Spleen (tissue), 11 donors: ENCODE measurements at regions not wholly inside any gene's neighbourhood (a gene's known extent, or its start where the extent isn't known, plus 50 kb on each side); places are given as distances from the start of the nearest gene placed in this dataset.

ENCODE experiments used
- DNase-seq: peaks from one replicate; pipeline ENCODE4 v3.0.0-alpha.2; 2020
- H3K27ac ChIP-seq, 8 donors: fragments of 200-600 bp; sonication (generic) in 7 of 8; 1 replicate in 4 of 8; 2 replicates in 4 of 8; pipeline versions ENCODE4 v1.5.0 to v1.8.0; 2016 to 2021; ENCODE audit warnings: inconsistent platforms in 4 of 8, mild to moderate bottlenecking in 4 of 8, moderate library complexity in 1 of 8
- H3K27me3 ChIP-seq, 7 donors: fragments of 200-600 bp; sonication (generic) in 6 of 7; replicated peaks in 1 of 7; 1 replicate in 4 of 7; 2 replicates in 3 of 7; pipeline versions ENCODE4 v1.5.0 to v1.8.0; 2016 to 2021; ENCODE audit warnings: inconsistent platforms in 3 of 7, mild to moderate bottlenecking in 1 of 7
- H3K36me3 ChIP-seq, 6 donors: fragments of 200-600 bp; sonication (generic) in 5 of 6; 1 replicate in 4 of 6; 2 replicates in 2 of 6; pipeline versions ENCODE4 v1.5.0 to v1.8.0; 2016 to 2021; ENCODE audit warnings: inconsistent platforms in 2 of 6
- H3K4me1 ChIP-seq, 6 donors: fragments of 200-600 bp; sonication (generic) in 5 of 6; 1 replicate in 3 of 6; 2 replicates in 3 of 6; pipeline versions ENCODE4 v1.5.0 to v1.8.0; 2016 to 2021; ENCODE audit warnings: inconsistent platforms in 3 of 6
- H3K4me3 ChIP-seq, 8 donors: fragments of 200-600 bp; sonication (generic) in 7 of 8; 1 replicate in 4 of 8; 2 replicates in 4 of 8; pipeline versions ENCODE4 v1.5.0 to v1.8.0; 2016 to 2021; ENCODE audit warnings: inconsistent platforms in 4 of 8, mild to moderate bottlenecking in 4 of 8, moderate library complexity in 2 of 8
- H3K9me3 ChIP-seq, 8 donors: fragments of 200-600 bp; sonication (generic) in 7 of 8; 1 replicate in 4 of 8; 2 replicates in 4 of 8; pipeline versions ENCODE4 v1.5.0 to v1.8.0; 2016 to 2021; ENCODE audit warnings: inconsistent platforms in 4 of 8
- CTCF ChIP-seq, 11 experiments: fragments of 200-600 bp in 7 of 11; fragments of 450-650 bp in 4 of 11; sonication (generic) in 4 of 11; IDR thresholded peaks in 8 of 11; conservative IDR thresholded peaks in 3 of 11; 1 replicate in 7 of 11; 2 replicates in 4 of 11; pipeline versions ENCODE4 v1.4.0 to v1.8.0; 2016 to 2021; ENCODE audit warnings: antibody characterized with exemption in 11 of 11, inconsistent platforms in 4 of 11, mild to moderate bottlenecking in 1 of 11
- POLR2A ChIP-seq, 3 donors: fragments of 450-650 bp; IDR thresholded peaks; one replicate each; pipeline ENCODE4 v1.5.1; 2017; ENCODE audit warnings: antibody characterized with exemption in 3 of 3, mild to moderate bottlenecking in 1 of 3
- POLR2AphosphoS5 ChIP-seq, 3 donors: sonication (generic); formaldehyde crosslinking; IDR thresholded peaks; one replicate each; pipeline ENCODE4 v1.5.1; 2017; ENCODE audit warnings: antibody characterized with exemption in 3 of 3
- WGBS, 5 donors: extraction: QIAGEN DNeasy Blood & Tissue Kit in 3 of 5; methylation state at CpG; one replicate each; pipeline versions ENCODE4 v1.1.5 to v1.1.7; 2013 to 2018; 5-methylcytosine and 5-hydroxymethylcytosine counted together
- intact Hi-C: fragments of 100-400 bp; cut with DNase I; formaldehyde crosslinking; loops from one replicate; pipeline ENCODE4 v1.15.0; 2023; ENCODE audit warnings: low total_unique reads
- donor health status: healthy with polysubstance abuse.
- donor health status: DM: no; HTN: no; CAD: no; lungs with moderate emphysema.
- donor health status: DM: no; HTN: no; CAD: no.
- donor health status: Bipolar disorder and iron deficiency.
- donor health status: healthy.
- donor health status: DM: no; HTN: no; CAD: no.
- donor health status: DM: yes; HTN: yes; CAD: no.

DNA sequence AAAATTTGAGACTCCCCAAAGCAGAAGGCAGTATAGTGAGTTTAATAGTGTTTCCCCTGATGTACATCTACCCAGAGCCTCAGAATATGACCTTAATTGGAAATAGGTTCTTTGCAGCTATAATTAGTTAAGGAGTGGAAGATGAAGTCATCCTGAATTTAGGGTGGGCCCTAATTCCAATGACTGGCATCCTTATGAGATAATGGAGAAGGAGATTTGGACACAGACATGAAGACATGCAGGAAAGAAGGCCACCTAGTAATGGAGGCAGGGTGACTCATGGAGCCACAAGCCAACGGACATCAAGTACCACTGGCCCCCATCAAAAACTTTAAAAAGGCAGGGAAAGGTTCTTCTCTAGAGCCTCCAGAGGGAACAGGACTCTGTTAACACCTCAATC is 308.9 kb downstream of the TXNL1 start:
- Histone ChIP-seq H3K4me3 (no peak overlapping the region), H3K27me3 (no peaks in the 10 kb centered on the region), H3K9me3 (no peaks in the 10 kb centered on the region), H3K4me1 (no peaks in the 10 kb centered on the region), H3K36me3 (no peaks in the 10 kb centered on the region), H3K27ac (no peak overlapping the region)
- 81 to 96% (median 88%) methylated on average over 1 of the region's 1 CpG for WGBS, 5 donors
- TF ChIP-seq POLR2A (IDR thresholded peaks at IDR 0.05) (no peak), POLR2AphosphoS5 (IDR thresholded peaks at IDR 0.05) (no peak), CTCF (IDR thresholded peaks at IDR 0.05 in 8 of 11, conservative IDR thresholded peaks at IDR 0.05 in 3 of 11) (no peak)
- intact Hi-C loops, result no loop called here
- no peak for DNase-seq

DNA sequence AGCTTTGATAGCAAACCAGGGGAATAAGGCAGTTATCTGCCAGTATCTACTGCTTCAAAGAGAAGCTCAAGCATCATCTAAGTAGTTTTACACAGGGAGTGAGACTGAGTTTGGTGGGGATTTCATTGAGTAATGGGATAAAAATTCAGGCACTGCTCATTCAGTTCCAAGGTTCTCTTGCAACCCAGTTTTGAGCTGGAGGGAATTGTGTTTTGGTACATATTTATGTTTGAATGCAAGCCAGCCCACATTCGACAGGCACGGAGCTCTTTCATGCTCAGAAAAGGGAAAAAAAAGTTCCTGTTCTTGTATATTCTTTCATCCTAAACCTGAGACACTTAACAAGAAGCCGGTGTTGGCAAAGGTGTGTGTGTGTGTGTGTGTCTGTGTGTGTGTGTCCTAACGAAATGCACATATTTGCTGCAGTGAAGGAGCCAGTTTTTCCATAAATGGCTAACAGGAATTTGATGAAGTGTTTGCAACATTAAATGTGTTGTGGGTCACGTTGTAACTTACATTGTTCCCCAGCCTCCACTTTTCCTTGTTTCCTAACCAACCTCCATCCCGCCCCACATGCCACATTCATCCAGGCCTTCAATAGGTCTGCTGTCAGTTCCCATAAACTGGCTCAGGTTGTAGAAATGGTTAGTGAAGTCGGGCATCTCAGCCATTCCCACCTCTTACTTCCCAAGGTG is 311.1 kb downstream of the TXNL1 start:
- DNase-seq, result no peak
- intact Hi-C loops, result no loop called here
- Histone ChIP-seq H3K9me3 (no peaks in the 10 kb centered on the region), H3K36me3 (no peaks in the 10 kb centered on the region), H3K4me1 (no peaks in the 10 kb centered on the region), H3K4me3 (no peak overlapping the region), H3K27ac (no peak overlapping the region), H3K27me3 (no peaks in the 10 kb centered on the region)
- TF ChIP-seq POLR2A (IDR thresholded peaks at IDR 0.05) (no peak), POLR2AphosphoS5 (IDR thresholded peaks at IDR 0.05) (no peak), CTCF (IDR thresholded peaks at IDR 0.05 in 8 of 11, conservative IDR thresholded peaks at IDR 0.05 in 3 of 11) (no peak)
- WGBS, 5 donors, result 66 to 78% (median 76%) methylated on average over 7 of the region's 7 CpGs

DNA sequence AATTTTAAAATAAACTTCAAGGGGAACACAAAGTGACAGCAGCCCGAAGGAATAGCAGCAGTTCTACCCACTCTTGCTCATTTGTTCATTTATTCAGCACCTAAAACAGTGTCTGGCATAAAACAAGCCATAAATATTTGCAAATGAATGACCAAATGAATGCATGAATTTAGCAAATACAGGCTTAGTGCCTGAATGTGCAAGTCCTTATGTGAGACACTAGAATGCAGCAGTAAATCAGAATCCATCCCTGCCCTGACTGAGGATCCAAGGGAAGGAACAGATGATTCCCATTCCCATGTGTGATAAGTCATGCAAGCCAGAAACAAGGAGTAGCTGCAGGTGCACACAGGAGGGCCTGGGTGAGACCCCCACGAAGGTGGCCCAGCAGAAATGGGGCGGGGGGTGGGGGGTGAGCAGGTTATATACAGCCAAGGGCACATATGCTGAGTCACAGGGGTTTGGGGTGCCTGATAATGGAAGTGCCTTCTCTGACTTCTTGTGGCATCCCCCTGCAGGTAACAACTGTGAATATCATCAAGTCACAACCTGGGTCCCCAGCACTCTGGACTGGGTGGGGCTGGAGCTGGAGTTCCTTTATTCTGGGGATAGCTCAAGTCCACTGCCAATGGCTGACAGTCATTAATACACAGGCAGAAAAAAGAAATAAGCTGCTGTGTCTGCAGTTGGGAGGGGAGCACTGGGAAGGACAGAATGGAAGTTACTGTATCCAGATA is 311.9 kb downstream of the TXNL1 start:
- WGBS, 5 donors, result 50 to 86% (median 63%) methylated on average over 3 of the region's 3 CpGs
- no peaks in the 10 kb centered on the region for H3K36me3 ChIP-seq
- no peak for DNase-seq
- no peak overlapping the region for H3K4me3 ChIP-seq
- H3K4me1 ChIP-seq, result peaks cover under 1 to 5% (median 4%) of the 10 kb centered on the region in 6 donors
- intact Hi-C loops, result no loop called here
- TF ChIP-seq POLR2AphosphoS5 (IDR thresholded peaks at IDR 0.05), result no peak
- no peak for TF ChIP-seq CTCF (IDR thresholded peaks at IDR 0.05 in 8 of 11, conservative IDR thresholded peaks at IDR 0.05 in 3 of 11)
- TF ChIP-seq POLR2A (IDR thresholded peaks at IDR 0.05), result no peak
- H3K27me3 ChIP-seq, result no peaks in the 10 kb centered on the region
- H3K9me3 ChIP-seq, result no peaks in the 10 kb centered on the region
- no peak overlapping the region for H3K27ac ChIP-seq

- 48 to 80% (median 68%) methylated on average over 4 of the region's 4 CpGs for WGBS, 5 donors
These were observed 314.7 kb downstream of the TXNL1 start for GRCh38 chr18:56323673-56324072.

More at GRCh38 chr18:56323673-56324072, 314.7 kb downstream of the TXNL1 start:
- H3K4me1 ChIP-seq, result peaks cover 9 to 33% (median 15%) of the 10 kb centered on the region in 6 donors
- no peaks in the 10 kb centered on the region for H3K36me3 ChIP-seq
- TF ChIP-seq CTCF (IDR thresholded peaks at IDR 0.05 in 8 of 11, conservative IDR thresholded peaks at IDR 0.05 in 3 of 11) (no peak), POLR2AphosphoS5 (IDR thresholded peaks at IDR 0.05) (no peak), POLR2A (IDR thresholded peaks at IDR 0.05) (no peak)
- H3K27ac ChIP-seq, result no peak overlapping the region
- intact Hi-C loops, result no loop called here
- no peak for DNase-seq
- H3K9me3 ChIP-seq, result no peaks in the 10 kb centered on the region
- H3K4me3 ChIP-seq, result no peak overlapping the region
- H3K27me3 ChIP-seq, result no peaks in the 10 kb centered on the region
